Gastroesophageal sphincter (tissue), 4 donors: ENCODE measurements at regions not wholly inside any gene's neighbourhood (a gene's known extent, or its start where the extent isn't known, plus 50 kb on each side); places are given as distances from the start of the nearest gene placed in this dataset.
"Not testable (repeated sequence)": the region's sequence is repeated elsewhere in the genome, so short reads cannot be mapped to it uniquely, and the experiment has no call there.

ENCODE experiments used
- ATAC-seq: fragments of 150-250 bp; one replicate; pipeline ENCODE4 v1.9.1; 2016; ENCODE audit warnings: mild to moderate bottlenecking, moderate library complexity
- H3K27ac ChIP-seq, 4 donors: fragments of 200-600 bp; sonication (generic) in 3 of 4; 1 replicate in 3 of 4; 2 replicates in 1 of 4; pipeline ENCODE4 v1.5.1; 2016 to 2019
- H3K27me3 ChIP-seq: fragments of 200-600 bp; sonication (generic); one replicate; pipeline ENCODE4 v1.5.1; 2019
- H3K36me3 ChIP-seq, 2 donors: fragments of 200-600 bp; sonication (generic); one replicate each; pipeline ENCODE4 v1.5.1; 2019; ENCODE audit warnings: control low read depth in 1 of 2
- H3K4me1 ChIP-seq, 3 donors: fragments of 200-600 bp; sonication (generic); 1 replicate in 2 of 3; 2 replicates in 1 of 3; pipeline ENCODE4 v1.5.1; 2016 to 2019; ENCODE audit warnings: control low read depth in 2 of 3
- H3K4me3 ChIP-seq, 2 donors: fragments of 200-600 bp; sonication (generic); one replicate each; pipeline ENCODE4 v1.5.1; 2019; ENCODE audit warnings: mild to moderate bottlenecking in 1 of 2, moderate library complexity in 1 of 2
- H3K9me3 ChIP-seq, 3 donors: fragments of 200-600 bp; sonication (generic); one replicate each; pipeline ENCODE4 v1.5.1; 2017 to 2019; ENCODE audit warnings: control low read depth in 2 of 3
- EP300 ChIP-seq: sonication (generic); formaldehyde crosslinking; IDR thresholded peaks from one replicate; pipeline ENCODE4 v1.6.1; 2017; ENCODE audit warnings: antibody characterized with exemption, mild to moderate bottlenecking
- POLR2A ChIP-seq, 2 donors: fragments of 450-650 bp; IDR thresholded peaks; one replicate each; pipeline ENCODE4 v1.6.1; 2017; ENCODE audit warnings: antibody characterized with exemption in 2 of 2, mild to moderate bottlenecking in 2 of 2, moderate library complexity in 1 of 2
- POLR2AphosphoS5 ChIP-seq: sonication (generic); formaldehyde crosslinking; IDR thresholded peaks from one replicate; pipeline ENCODE4 v1.6.1; 2017; ENCODE audit warnings: antibody characterized with exemption
- WGBS, 2 donors: methylation state at CpG; one replicate each; pipeline ENCODE4 v1.1.5; 2018; ENCODE audit warnings: low coverage in 1 of 2; 5-methylcytosine and 5-hydroxymethylcytosine counted together
- TF ChIP-seq, protein P1 (sequence below), 4 experiments: fragments of 200-600 bp in 2 of 4; fragments of 450-650 bp in 2 of 4; sonication (generic) in 1 of 4; IDR thresholded peaks; one replicate each; pipeline ENCODE4 v1.5.1; 2017 to 2019; ENCODE audit warnings: antibody characterized with exemption in 4 of 4, mild to moderate bottlenecking in 2 of 4, moderate library complexity in 2 of 4

DNA sequence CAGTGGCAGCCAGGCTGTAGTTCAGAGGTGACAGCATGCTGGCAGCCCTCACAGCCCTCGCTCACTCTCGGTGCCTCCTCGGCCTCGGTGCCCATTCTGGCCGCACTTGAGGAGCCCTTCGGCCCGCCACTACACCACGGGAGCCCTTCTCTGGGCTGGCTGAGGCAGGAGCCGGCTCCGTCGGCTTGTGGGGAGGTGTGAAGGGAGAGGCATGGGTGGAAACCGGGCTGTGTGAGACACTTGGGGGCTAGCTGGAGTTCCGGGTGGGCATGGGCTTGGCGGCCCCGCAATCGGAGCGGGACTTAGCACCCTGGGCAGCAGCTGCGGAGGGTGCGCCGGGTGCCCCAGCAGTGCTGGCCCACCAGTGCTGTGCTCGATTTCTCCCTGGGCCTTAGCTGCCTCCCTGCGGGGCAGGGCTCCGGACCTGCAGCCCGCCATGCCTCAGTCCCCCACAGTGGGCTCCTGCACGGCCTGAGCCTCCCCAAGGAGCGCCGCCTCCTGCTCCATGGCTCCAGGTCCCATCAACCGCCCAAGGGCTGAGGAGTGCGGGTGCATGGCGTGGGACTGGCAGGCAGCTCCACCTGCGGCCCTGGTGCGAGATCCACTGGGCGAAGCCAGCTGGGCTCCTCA lies 396.8 kb downstream of the FAM72C start:
- no peaks in the 10 kb centered on the region for H3K4me1 ChIP-seq
- 89 to 100% methylated on average over 1 to 11 of the region's 33 CpGs for WGBS, 2 donors
- H3K36me3 ChIP-seq, result no peaks in the 10 kb centered on the region
- H3K27ac ChIP-seq, result no peak overlapping the region
- H3K27me3 ChIP-seq, result no peaks in the 10 kb centered on the region
- no peak for ATAC-seq
- TF ChIP-seq, protein P1, sequence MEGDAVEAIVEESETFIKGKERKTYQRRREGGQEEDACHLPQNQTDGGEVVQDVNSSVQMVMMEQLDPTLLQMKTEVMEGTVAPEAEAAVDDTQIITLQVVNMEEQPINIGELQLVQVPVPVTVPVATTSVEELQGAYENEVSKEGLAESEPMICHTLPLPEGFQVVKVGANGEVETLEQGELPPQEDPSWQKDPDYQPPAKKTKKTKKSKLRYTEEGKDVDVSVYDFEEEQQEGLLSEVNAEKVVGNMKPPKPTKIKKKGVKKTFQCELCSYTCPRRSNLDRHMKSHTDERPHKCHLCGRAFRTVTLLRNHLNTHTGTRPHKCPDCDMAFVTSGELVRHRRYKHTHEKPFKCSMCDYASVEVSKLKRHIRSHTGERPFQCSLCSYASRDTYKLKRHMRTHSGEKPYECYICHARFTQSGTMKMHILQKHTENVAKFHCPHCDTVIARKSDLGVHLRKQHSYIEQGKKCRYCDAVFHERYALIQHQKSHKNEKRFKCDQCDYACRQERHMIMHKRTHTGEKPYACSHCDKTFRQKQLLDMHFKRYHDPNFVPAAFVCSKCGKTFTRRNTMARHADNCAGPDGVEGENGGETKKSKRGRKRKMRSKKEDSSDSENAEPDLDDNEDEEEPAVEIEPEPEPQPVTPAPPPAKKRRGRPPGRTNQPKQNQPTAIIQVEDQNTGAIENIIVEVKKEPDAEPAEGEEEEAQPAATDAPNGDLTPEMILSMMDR (IDR thresholded peaks at IDR 0.05), result no peak
- TF ChIP-seq POLR2A (IDR thresholded peaks at IDR 0.05) (no peak), POLR2AphosphoS5 (no peak), EP300 (no peak)
- H3K4me3 ChIP-seq, result no peak overlapping the region
- H3K9me3 ChIP-seq, result no peaks in the 10 kb centered on the region

DNA sequence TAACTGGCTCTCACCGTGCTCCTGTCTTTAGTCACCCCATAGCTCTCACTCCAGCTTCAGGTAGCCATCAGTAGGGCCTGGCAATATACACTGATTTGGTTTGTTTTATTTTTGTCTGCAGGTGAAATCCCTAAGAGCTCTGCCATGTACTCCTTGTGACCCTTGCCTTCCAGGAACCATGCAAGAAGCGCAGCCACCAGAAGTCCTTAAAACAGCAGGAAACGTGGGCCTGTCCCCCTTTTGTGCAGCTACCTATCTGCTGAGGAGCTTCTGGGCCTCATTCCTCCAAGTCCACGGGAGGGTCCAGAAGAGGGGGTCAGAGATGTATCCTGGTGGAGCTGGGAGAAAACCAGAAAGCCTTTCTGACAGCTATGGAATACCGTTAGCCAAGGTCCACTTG lies 399.1 kb downstream of the FAM72C start:
- not testable (repeated sequence) for H3K4me3 ChIP-seq, ATAC-seq, H3K36me3 ChIP-seq, H3K9me3 ChIP-seq, H3K27me3 ChIP-seq, H3K4me1 ChIP-seq, H3K27ac ChIP-seq
- 78 to 86% methylated on average over 1 to 3 of the region's 5 CpGs for WGBS, 2 donors

DNA sequence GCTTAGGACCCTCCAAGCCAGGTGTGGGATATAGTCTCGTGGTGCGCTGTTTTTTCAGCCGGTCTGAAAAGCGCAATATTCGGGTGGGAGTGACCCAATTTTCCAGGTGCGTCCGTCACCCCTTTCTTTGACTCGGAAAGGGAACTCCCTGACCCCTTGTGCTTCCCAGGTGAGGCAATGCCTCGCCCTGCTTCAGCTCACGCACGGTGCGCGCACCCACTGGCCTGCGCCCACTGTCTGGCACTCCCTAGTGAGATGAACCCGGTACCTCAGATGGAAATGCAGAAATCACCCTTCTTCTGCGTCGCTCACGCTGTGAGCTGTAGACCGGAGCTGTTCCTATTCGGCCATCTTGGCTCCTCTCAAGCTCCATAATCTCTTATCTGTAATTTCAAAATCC lies 408.0 kb downstream of the FAM72C start:
- H3K36me3 ChIP-seq, result not testable (repeated sequence)

DNA sequence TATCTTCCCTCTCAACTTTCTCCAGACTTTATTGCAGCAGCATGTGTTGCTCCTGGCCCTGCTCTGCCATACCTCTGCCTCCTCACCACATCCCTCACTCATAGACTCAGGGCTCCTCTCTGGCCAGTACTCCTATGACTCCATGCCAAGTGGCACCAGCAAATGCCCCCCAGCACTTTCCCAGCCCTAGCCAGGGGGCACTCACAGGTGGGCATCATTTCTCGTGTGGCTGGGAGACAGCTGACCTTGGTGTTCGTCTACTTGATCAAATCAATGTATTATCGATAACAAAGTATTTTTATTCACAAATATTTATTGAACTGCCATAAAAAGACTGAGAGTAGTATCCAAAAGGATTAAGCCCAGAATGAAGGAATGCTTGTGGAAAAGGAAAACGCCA lies 418.2 kb downstream of the FAM72C start:
- no peaks in the 10 kb centered on the region for H3K4me1 ChIP-seq
- no peak overlapping the region for H3K4me3 ChIP-seq
- 64 to 65% methylated on average over 2 to 3 of the region's 4 CpGs for WGBS, 2 donors
- ATAC-seq, result no peak
- no peak overlapping the region for H3K27ac ChIP-seq
- no peaks in the 10 kb centered on the region for H3K9me3 ChIP-seq
- TF ChIP-seq POLR2A (IDR thresholded peaks at IDR 0.05), result no peak
- H3K36me3 ChIP-seq, result no peaks in the 10 kb centered on the region
- H3K27me3 ChIP-seq, result no peaks in the 10 kb centered on the region

More for the DNA sequence above, 408.0 kb downstream of the FAM72C start:
- not testable (repeated sequence) for ATAC-seq, H3K27me3 ChIP-seq, H3K4me1 ChIP-seq, H3K27ac ChIP-seq, H3K4me3 ChIP-seq, H3K9me3 ChIP-seq
- WGBS, 2 donors, result 75 to 100% methylated on average over 1 to 11 of the region's 20 CpGs

DNA sequence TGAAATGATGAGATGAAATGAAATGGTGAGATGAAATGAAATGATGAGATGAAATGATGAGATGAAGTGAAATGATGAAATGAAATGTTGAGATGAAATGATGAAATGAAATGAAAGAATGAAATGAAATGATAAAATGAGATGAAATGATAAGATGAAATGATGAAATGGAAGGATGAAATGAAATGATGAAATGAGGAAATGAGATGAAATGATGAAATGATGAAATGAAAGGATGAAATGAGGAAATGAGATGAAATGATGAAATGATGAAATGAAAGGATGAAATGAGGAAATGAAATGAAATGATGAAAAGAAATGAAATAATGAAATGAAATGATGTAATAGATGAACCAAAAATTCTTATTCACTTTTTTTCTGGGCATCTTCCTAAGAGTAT lies 467.1 kb downstream of the FAM72C start:
- not testable (repeated sequence) for H3K4me1 ChIP-seq, H3K4me3 ChIP-seq, H3K27ac ChIP-seq, ATAC-seq, H3K9me3 ChIP-seq, H3K27me3 ChIP-seq, H3K36me3 ChIP-seq

DNA sequence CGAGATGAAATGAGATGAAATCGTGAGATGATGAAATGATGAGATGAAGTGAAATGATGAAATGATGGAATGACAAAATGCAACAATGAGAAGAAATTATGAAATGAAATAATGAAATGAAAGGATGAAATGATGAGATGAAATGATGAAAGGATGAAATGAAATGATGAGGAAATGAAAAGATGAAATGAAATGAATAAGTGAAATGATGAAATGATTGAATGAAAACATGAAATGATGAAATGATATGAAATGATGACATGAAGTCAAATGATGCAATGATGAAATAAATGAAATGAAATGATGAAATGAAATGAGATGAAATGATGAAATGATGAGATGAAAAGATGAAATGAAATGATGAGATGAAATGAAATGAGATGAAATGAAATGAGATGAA lies 467.7 kb downstream of the FAM72C start:
- not testable (repeated sequence) for H3K9me3 ChIP-seq, H3K4me3 ChIP-seq, H3K4me1 ChIP-seq, H3K36me3 ChIP-seq, ATAC-seq, H3K27ac ChIP-seq, H3K27me3 ChIP-seq
- no CpG with 5 or more reads among the region's 2 CpGs for WGBS, 2 donors

DNA sequence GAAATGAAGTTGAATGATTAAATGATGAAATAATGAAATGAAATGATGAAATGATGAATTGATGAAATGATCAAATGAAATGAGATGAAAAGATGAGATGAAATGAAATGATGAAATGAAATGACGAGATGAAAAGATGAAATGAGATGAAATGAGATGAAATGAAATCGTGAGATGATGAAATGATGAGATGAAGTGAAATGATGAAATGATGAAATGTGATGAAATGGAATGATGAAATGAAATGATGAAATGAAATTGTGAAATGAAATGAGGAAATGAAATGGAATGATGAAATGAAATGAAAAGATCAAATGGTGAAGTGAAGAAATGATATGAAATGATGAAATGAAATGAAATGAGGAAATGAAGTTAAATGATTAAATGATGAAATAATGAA lies 468.7 kb downstream of the FAM72C start:
- 63 to 72% methylated on average over 2 of the region's 2 CpGs for WGBS, 2 donors
- not testable (repeated sequence) for ATAC-seq, H3K36me3 ChIP-seq, H3K27me3 ChIP-seq, H3K9me3 ChIP-seq, H3K27ac ChIP-seq, H3K4me3 ChIP-seq, H3K4me1 ChIP-seq

DNA sequence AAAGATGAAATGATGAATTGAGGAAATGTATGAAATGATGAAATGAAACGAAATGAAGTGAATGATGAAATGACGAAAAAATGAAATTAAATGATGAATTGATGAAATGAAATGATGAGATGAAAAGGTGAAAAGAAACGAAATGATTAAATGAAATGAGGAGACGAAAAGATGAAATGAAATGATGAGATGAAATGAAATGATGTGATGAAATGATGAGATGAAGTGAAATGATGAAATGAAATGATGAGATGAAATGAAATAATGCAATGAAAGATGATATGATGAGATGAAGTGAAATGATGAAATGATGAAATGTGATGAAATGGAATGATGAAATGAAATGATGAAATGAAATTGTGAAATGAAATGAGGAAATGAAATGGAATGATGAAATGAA lies 469.7 kb downstream of the FAM72C start:
- WGBS, 2 donors, result 69 to 71% methylated on average over 2 to 3 of the region's 4 CpGs

DNA sequence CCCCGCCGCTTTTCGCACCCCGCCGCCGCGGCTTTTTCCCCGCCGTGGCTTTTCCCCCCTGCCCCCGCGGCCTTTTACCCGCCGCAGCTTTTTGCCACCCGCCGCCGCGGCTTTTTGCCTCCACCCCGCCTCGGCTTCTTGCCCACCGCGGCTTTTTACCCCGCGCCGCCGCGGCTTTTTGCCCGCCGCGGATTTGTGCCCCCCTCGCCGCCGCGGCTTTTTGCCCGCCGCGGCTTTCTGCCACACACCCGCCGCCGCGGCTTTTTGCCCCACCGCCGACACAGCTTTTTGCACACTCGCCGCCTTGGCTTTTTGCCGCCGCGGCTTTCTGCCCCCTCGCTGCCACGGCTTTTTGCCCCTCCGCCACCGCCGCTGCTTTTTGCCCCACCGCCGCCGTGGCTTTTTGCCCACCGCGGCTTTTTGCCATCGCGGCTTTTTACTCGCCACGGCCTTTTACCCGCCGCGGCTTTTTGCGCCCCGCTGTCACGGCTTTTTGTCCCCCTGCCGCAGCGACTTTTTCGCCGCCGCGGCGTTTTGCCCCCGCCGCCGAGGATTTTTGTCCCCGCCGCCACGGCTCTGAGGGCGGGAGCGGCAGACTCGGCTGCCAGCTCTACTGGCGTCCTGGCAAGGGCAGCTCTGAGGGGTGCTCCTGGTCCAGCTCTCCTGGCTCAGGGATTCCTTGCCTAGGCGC lies 473.6 kb downstream of the FAM72C start:
- H3K36me3 ChIP-seq, H3K27ac ChIP-seq, H3K9me3 ChIP-seq, ATAC-seq: not testable (repeated sequence)
- Histone ChIP-seq H3K27me3 (peaks cover 18% of the 10 kb centered on the region), H3K4me3 (peak overlapping the region; percentile 5 to 48), H3K4me1 (peaks cover 0 to 17% (median 5%) of the 10 kb centered on the region in 3 donors)
- 0 to 67% methylated on average over 3 to 9 of the region's 85 CpGs for WGBS, 2 donors

More for the DNA sequence above, 469.7 kb downstream of the FAM72C start:
- Histone ChIP-seq H3K27me3 (peaks cover 15% of the 10 kb centered on the region), H3K4me1 (peaks cover 0 to 15% (median 5%) of the 10 kb centered on the region in 3 donors)
- H3K9me3 ChIP-seq, H3K4me3 ChIP-seq, H3K27ac ChIP-seq, H3K36me3 ChIP-seq, ATAC-seq: not testable (repeated sequence)
